SU-DHL-6 (cell line): ENCODE measurements at regions not wholly inside any gene's neighbourhood (a gene's known extent, or its start where the extent isn't known, plus 50 kb on each side); places are given as distances from the start of the nearest gene placed in this dataset.

ENCODE experiments used
- H2AFZ ChIP-seq: fragments of 200-600 bp; sonication (generic); 2 replicates; pipeline ENCODE4 v1.6.1; 2014; ENCODE audit warnings: low read depth, mild to moderate bottlenecking, moderate library complexity, mixed read lengths, antibody characterized with exemption, low read length; ENCODE audit not compliant: severe bottlenecking
- H3F3A ChIP-seq: fragments of 200-600 bp; shearing (Covaris generic); 2 replicates; pipeline ENCODE4 v1.6.0; 2016; ENCODE audit warnings: antibody characterized with exemption, mild to moderate bottlenecking; ENCODE audit not compliant: insufficient read depth
- H3K27ac ChIP-seq: fragments of 200-600 bp; sonication (generic); 2 replicates; pipeline ENCODE4 v1.5.1; 2016; ENCODE audit warnings: low read depth, mild to moderate bottlenecking, low read length, moderate library complexity, mixed read lengths
- H3K27me3 ChIP-seq: fragments of 200-600 bp; sonication (generic), shearing (Covaris generic); 2 replicates; pipeline ENCODE4 v1.6.0; 2014; ENCODE audit warnings: mild to moderate bottlenecking, low read length
- H3K36me3 ChIP-seq: fragments of 200-600 bp; sonication (generic); 2 replicates; pipeline ENCODE4 v1.6.1; 2014; ENCODE audit warnings: mild to moderate bottlenecking, low read length, mixed read lengths
- H3K4me2 ChIP-seq: fragments of 300-600, 200-600 bp; shearing (Covaris generic), sonication (generic); 2 replicates; pipeline ENCODE4 v1.6.0; 2014; ENCODE audit warnings: low read length, low read depth, mild to moderate bottlenecking; ENCODE audit not compliant: poor library complexity, severe bottlenecking
- H3K4me3 ChIP-seq: fragments of 200-600 bp; sonication (generic); 2 replicates; pipeline ENCODE4 v1.5.1; 2014; ENCODE audit warnings: antibody characterized with exemption, low read length, mild to moderate bottlenecking, mixed read lengths; ENCODE audit not compliant: insufficient read depth, poor library complexity, severe bottlenecking
- H3K79me2 ChIP-seq: fragments of 200-600 bp; sonication (generic); 2 replicates; pipeline ENCODE4 v1.6.1; 2014; ENCODE audit warnings: mild to moderate bottlenecking, low read length, moderate library complexity; ENCODE audit not compliant: insufficient read depth
- H3K9ac ChIP-seq: fragments of 200-600 bp; sonication (generic); 2 replicates; pipeline ENCODE4 v1.7.0; 2014; ENCODE audit warnings: mild to moderate bottlenecking, low read length
- H3K9me2 ChIP-seq: fragments of 200-600 bp; sonication (generic); replicated peaks from 2 replicates; pipeline ENCODE4 v1.6.1; 2014; ENCODE audit warnings: low read length; ENCODE audit not compliant: insufficient read depth
- H3K9me3 ChIP-seq: fragments of 200-600 bp; sonication (generic); 2 replicates; pipeline ENCODE4 v1.6.1; 2014; ENCODE audit warnings: low read length, mixed read lengths; ENCODE audit not compliant: insufficient read depth
- H4K20me1 ChIP-seq: fragments of 200-600 bp; sonication (generic); 2 replicates; pipeline ENCODE4 v1.6.1; 2014; ENCODE audit warnings: low read depth, mild to moderate bottlenecking, antibody characterized with exemption, low read length, moderate library complexity, mixed read lengths
- CTCF ChIP-seq: fragments of 200-600 bp; sonication (generic); IDR thresholded peaks from one replicate; pipeline ENCODE4 v1.5.1; 2017; ENCODE audit warnings: antibody characterized with exemption, mild to moderate bottlenecking, low read length, moderate library complexity; ENCODE audit not compliant: insufficient read depth, poor library complexity, severe bottlenecking
- EZH2phosphoT487 ChIP-seq: fragments of 200-600 bp; sonication (generic), shearing (Covaris generic); conservative IDR thresholded peaks from 2 replicates; pipeline ENCODE4 v1.6.1; 2018; ENCODE audit warnings: mild to moderate bottlenecking, antibody characterized with exemption, low read length, moderate library complexity, mixed read lengths

DNA sequence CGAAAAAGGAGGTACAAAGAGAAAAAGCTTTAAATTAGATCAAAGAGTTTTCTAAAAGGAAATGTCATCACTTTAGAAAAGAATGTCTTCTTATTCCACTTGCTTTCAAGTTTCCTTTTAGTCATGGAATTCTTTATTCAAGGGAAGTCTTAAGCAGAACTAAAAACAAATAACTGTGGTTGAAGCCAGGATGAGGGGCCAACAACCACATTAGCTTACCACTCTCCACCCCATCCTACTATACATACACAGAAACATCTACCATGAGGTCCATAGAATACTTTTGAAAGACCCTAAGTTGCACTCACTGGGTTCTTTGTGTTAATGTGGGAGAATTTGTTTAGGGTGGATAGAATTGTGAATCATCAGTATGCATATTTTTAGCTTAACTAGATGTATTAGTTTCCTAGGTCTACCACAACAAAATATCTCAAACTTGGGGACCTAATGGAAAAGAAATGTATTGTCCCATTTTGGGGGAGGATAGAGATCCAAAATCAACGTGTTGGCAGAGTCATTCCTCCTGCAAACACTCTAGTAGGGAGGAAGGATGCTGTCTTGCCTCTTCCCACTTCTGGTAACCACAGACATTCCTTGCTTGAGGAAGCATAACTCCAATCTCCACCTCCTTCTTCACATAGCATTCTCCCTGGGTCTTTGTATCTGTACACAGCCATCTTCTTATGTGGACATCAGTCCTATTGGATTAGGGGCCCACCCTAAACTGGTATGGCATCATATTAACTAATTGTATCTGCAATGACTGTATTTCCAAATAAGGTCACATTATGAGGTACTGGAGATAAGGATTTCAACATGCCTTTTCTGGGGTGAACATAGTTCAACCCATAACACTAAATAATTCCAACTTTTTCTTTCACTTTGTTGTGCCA, 239.4 kb downstream of the LURAP1L start:
- H3F3A ChIP-seq, result no peaks in the 10 kb centered on the region
- H4K20me1 ChIP-seq, result no peaks in the 10 kb centered on the region
- H3K27ac ChIP-seq, result no peak overlapping the region
- no peak overlapping the region for H2AFZ ChIP-seq
- no peak overlapping the region for H3K4me2 ChIP-seq
- TF ChIP-seq CTCF, result no peak
- no peak for TF ChIP-seq EZH2phosphoT487
- H3K9ac ChIP-seq, result no peak overlapping the region
- H3K36me3 ChIP-seq, result no peaks in the 10 kb centered on the region
- H3K4me3 ChIP-seq, result no peak overlapping the region
- H3K79me2 ChIP-seq, result no peaks in the 10 kb centered on the region
- no peaks in the 10 kb centered on the region for H3K9me2 ChIP-seq
- no peaks in the 10 kb centered on the region for H3K27me3 ChIP-seq
- H3K9me3 ChIP-seq, result no peaks in the 10 kb centered on the region

DNA sequence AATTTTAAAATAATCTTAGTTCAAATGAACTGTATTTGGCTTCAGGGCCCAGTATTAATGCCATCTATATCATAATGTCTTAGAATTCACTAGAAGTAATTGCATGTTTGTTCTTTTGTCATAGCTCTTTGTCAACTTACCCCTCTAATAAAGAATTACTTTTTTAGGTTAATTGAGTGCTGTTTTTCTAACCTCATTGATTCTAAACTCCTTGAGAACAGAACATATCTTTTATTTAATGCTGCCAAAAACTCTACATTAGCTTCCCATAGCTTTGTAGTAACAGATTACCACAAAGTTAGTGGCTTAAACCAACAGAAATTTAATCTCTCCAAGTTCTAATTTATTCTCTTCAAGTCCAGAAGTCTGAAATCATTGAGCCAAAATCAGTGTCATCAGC, 242.4 kb downstream of the LURAP1L start:
- H3K9me2 ChIP-seq, result no peaks in the 10 kb centered on the region
- no peak overlapping the region for H3K27ac ChIP-seq
- no peak overlapping the region for H3K9ac ChIP-seq
- H3K4me3 ChIP-seq, result no peak overlapping the region
- no peaks in the 10 kb centered on the region for H3K79me2 ChIP-seq
- H3K4me2 ChIP-seq, result no peak overlapping the region
- H2AFZ ChIP-seq, result no peak overlapping the region
- no peaks in the 10 kb centered on the region for H3F3A ChIP-seq
- H4K20me1 ChIP-seq, result no peaks in the 10 kb centered on the region
- H3K27me3 ChIP-seq, result no peaks in the 10 kb centered on the region
- H3K9me3 ChIP-seq, result no peaks in the 10 kb centered on the region
- H3K36me3 ChIP-seq, result no peaks in the 10 kb centered on the region
- no peak for TF ChIP-seq EZH2phosphoT487
- no peak for TF ChIP-seq CTCF

DNA sequence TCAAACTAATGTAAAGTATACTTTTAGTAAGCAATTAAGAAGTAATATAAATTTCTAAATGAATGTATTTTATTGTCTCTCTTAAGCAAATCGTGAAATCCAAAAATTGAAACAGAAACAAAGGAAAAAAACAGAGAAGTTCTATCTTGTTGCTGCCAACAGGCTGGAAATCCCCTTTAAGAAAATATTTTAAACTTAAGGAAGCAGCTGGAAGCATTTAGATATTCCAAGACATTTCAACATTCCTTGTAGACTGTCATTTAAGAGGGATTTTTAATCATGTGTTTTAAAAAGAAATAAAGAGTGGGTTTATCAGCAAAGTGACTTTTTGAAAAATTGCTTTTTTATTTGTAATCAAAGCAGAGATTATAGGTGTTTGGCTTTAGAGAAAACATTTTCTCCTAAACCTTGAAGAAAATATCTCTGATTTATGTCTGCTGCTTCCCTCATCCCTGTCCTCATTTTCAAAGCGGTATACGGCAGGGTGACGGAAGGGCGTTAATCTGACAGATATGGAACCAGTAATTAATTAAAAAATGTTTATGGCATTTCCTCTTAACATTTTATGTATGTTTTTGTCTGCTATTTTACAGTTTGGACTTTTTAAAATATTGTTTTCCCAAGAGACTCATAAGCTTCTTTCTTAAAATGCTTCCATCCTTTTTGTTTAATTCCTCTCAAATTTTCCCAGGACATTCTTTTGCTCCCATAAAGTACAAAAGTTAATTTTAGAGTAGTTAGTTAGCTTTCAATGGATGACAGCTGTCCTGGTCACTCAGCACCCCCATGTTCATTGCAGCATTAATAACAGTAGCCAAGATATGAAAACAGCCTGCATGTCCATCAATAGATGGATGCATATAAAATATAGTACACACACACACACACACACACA, 245.6 kb downstream of the LURAP1L start:
- H3K9me2 ChIP-seq, result no peaks in the 10 kb centered on the region; the same call in 1 of the 2 replicates
- H3F3A ChIP-seq, result no peaks in the 10 kb centered on the region
- no peaks in the 10 kb centered on the region for H4K20me1 ChIP-seq
- no peak overlapping the region for H2AFZ ChIP-seq
- H3K9me3 ChIP-seq, result no peaks in the 10 kb centered on the region
- no peaks in the 10 kb centered on the region for H3K36me3 ChIP-seq
- TF ChIP-seq EZH2phosphoT487 (no peak), CTCF (no peak)
- H3K4me3 ChIP-seq, result no peak overlapping the region
- H3K27me3 ChIP-seq, result no peaks in the 10 kb centered on the region
- H3K4me2 ChIP-seq, result no peak overlapping the region
- H3K9ac ChIP-seq, result no peak overlapping the region
- H3K79me2 ChIP-seq, result no peaks in the 10 kb centered on the region
- H3K27ac ChIP-seq, result no peak overlapping the region
